ENCODE measurements at regions not wholly inside any gene's neighbourhood (a gene's known extent, or its start where the extent isn't known, plus 50 kb on each side); places are given as distances from the start of the nearest gene placed in this dataset.
"Not testable (repeated sequence)": the region's sequence is repeated elsewhere in the genome, so short reads cannot be mapped to it uniquely, and the experiment has no call there.

DNA sequence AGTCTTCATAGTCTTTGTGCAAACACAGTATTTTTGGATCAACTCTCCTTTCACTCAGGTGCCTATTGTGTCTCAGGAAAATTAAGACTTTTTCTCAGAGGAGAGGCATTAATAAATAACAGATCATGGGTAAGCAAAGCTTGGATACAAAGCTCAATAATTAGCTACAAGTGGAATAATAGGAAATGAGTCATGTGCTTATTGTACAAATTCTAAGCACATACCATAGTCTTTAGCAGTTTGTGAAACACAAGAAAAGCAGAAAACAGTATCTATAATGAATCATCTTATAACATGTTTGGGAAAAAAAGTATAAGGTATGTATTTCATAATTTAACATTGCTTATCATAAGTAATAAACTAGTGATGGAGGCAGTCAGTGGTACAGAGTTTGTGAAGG, 477.0 kb downstream of the CDH10 start:
- H3K27me3 ChIP-seq (ENCODE audit: control insufficient read depth, insufficient read depth, low read length): no peaks in the 10 kb centered on the region
- no peaks in the 10 kb centered on the region for H3K36me3 ChIP-seq (ENCODE audit: control insufficient read depth, insufficient read depth, low read length)
- H3K4me1 ChIP-seq (ENCODE audit: control insufficient read depth, insufficient read depth, low read length): no peaks in the 10 kb centered on the region
- no peak for DNase-seq
- no peak overlapping the region for H3K27ac ChIP-seq (ENCODE audit: low read length)
- H3K9me3 ChIP-seq (replicated peaks; ENCODE audit: control insufficient read depth, low read depth, low read length): no peaks in the 10 kb centered on the region
- H3K4me3 ChIP-seq (ENCODE audit: low read length): no peak overlapping the region

GRCh38 chr5:24170026-24170425, 474.8 kb downstream of the CDH10 start:
- Histone ChIP-seq H3K9me3 (replicated peaks; ENCODE audit: control insufficient read depth, low read depth, low read length) (no peaks in the 10 kb centered on the region), H3K27me3 (ENCODE audit: control insufficient read depth, insufficient read depth, low read length) (no peaks in the 10 kb centered on the region), H3K4me3 (ENCODE audit: low read length) (no peak overlapping the region), H3K4me1 (ENCODE audit: control insufficient read depth, insufficient read depth, low read length) (no peaks in the 10 kb centered on the region), H3K27ac (ENCODE audit: low read length) (no peak overlapping the region), H3K36me3 (ENCODE audit: control insufficient read depth, insufficient read depth, low read length) (no peaks in the 10 kb centered on the region)
- 96% methylated on average over 13 of the region's 16 CpGs for WGBS (ENCODE audit: insufficient coverage)
- DNase-seq: no peak

GRCh38 chr5:24170930-24171329, 473.8 kb downstream of the CDH10 start:
- 100% methylated on average over 1 of the region's 2 CpGs for WGBS (ENCODE audit: insufficient coverage)
- not testable (repeated sequence) for DNase-seq

GRCh38 chr5:24177821-24178220, 467.0 kb downstream of the CDH10 start:
- DNase-seq: peak; percentile 32
- WGBS (ENCODE audit: insufficient coverage): 56% methylated on average over 2 of the region's 4 CpGs
- Histone ChIP-seq H3K27ac (ENCODE audit: low read length) (no peak overlapping the region), H3K9me3 (replicated peaks; ENCODE audit: control insufficient read depth, low read depth, low read length) (no peaks in the 10 kb centered on the region), H3K4me1 (ENCODE audit: control insufficient read depth, insufficient read depth, low read length) (no peaks in the 10 kb centered on the region), H3K4me3 (ENCODE audit: low read length) (no peak overlapping the region), H3K36me3 (ENCODE audit: control insufficient read depth, insufficient read depth, low read length) (no peaks in the 10 kb centered on the region), H3K27me3 (ENCODE audit: control insufficient read depth, insufficient read depth, low read length) (no peaks in the 10 kb centered on the region)

More at GRCh38 chr5:24170930-24171329, 473.8 kb downstream of the CDH10 start:
- H3K27me3 ChIP-seq (ENCODE audit: control insufficient read depth, insufficient read depth, low read length); H3K4me3 ChIP-seq (ENCODE audit: low read length); H3K4me1 ChIP-seq (ENCODE audit: control insufficient read depth, insufficient read depth, low read length); H3K27ac ChIP-seq (ENCODE audit: low read length); H3K9me3 ChIP-seq (replicated peaks; ENCODE audit: control insufficient read depth, low read depth, low read length); H3K36me3 ChIP-seq (ENCODE audit: control insufficient read depth, insufficient read depth, low read length): not testable (repeated sequence)

GRCh38 chr5:24183981-24184380, 460.8 kb downstream of the CDH10 start:
- DNase-seq: no peak
- WGBS (ENCODE audit: insufficient coverage): no CpG with 5 or more reads among the region's 2 CpGs
- H3K27ac ChIP-seq (ENCODE audit: low read length): no peak overlapping the region
- no peaks in the 10 kb centered on the region for H3K4me1 ChIP-seq (ENCODE audit: control insufficient read depth, insufficient read depth, low read length)
- no peaks in the 10 kb centered on the region for H3K27me3 ChIP-seq (ENCODE audit: control insufficient read depth, insufficient read depth, low read length)
- H3K4me3 ChIP-seq (ENCODE audit: low read length): no peak overlapping the region
- H3K36me3 ChIP-seq (ENCODE audit: control insufficient read depth, insufficient read depth, low read length): no peaks in the 10 kb centered on the region
- no peaks in the 10 kb centered on the region for H3K9me3 ChIP-seq (replicated peaks; ENCODE audit: control insufficient read depth, low read depth, low read length)

DNA sequence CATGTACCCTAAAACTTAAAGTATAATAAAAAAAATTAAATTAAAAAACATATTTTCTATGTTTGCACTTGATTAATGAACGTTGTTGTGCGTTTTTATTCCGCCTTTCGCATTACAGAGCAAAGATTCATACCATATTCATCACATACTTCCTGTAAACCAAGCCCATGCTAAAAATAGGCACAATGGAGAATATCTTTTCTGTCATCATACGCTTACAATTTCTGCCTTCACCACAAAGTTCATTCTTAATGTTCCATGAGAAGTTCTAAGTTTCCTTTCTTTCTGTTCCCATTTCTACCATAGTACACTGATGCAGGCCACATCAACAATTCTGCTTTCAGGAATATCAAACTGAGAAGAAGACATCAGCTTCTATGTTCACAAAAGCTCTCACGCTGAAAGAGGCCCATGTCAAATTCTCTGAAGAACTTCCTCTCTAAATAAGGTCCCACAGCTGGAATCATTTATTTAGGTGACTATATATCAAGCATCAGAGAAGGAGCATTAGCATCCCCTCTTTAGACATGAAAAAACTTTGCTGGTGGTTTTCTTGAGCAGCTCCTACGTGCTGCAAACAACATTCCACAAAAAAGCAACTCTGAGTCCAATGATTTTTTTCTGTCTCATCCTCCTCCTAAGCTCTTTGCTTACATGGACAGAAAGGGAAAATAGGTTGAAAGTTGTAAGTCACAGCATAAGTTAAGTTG, 456.4 kb downstream of the CDH10 start:
- H3K27me3 ChIP-seq (ENCODE audit: control insufficient read depth, insufficient read depth, low read length): no peaks in the 10 kb centered on the region

DNA sequence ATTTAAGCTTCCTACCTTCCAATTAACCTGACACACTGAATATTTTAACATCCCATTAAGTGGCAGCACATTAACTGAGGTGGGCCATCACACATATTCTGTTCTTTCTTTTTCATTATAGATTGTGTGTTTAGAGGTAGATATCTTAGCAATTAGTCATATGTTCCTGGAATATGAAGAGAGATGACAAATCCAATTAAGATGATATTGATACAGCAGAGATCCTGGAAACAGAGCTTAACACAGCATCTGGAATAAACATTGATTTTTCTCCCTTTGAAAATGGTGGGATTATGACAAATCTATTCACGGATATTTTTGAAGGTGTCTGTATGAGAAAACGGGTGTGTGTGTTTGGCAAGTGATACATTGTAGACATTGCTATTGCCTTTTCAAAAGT, 448.0 kb downstream of the CDH10 start:
- no peaks in the 10 kb centered on the region for H3K4me1 ChIP-seq (ENCODE audit: control insufficient read depth, insufficient read depth, low read length)
- no peak for DNase-seq
- no peaks in the 10 kb centered on the region for H3K36me3 ChIP-seq (ENCODE audit: control insufficient read depth, insufficient read depth, low read length)
- no CpG with 5 or more reads among the region's 2 CpGs for WGBS (ENCODE audit: insufficient coverage)
- H3K27ac ChIP-seq (ENCODE audit: low read length): no peak overlapping the region
- no peak overlapping the region for H3K4me3 ChIP-seq (ENCODE audit: low read length)
- H3K27me3 ChIP-seq (ENCODE audit: control insufficient read depth, insufficient read depth, low read length): no peaks in the 10 kb centered on the region
- H3K9me3 ChIP-seq (replicated peaks; ENCODE audit: control insufficient read depth, low read depth, low read length): no peaks in the 10 kb centered on the region

More for the DNA sequence above, 456.4 kb downstream of the CDH10 start:
- Histone ChIP-seq H3K4me1 (ENCODE audit: control insufficient read depth, insufficient read depth, low read length) (no peaks in the 10 kb centered on the region), H3K4me3 (ENCODE audit: low read length) (no peak overlapping the region), H3K9me3 (replicated peaks; ENCODE audit: control insufficient read depth, low read depth, low read length) (no peaks in the 10 kb centered on the region), H3K36me3 (ENCODE audit: control insufficient read depth, insufficient read depth, low read length) (no peaks in the 10 kb centered on the region), H3K27ac (ENCODE audit: low read length) (no peak overlapping the region)
- 86% methylated on average over 1 of the region's 7 CpGs for WGBS (ENCODE audit: insufficient coverage)
- no peak for DNase-seq

DNA sequence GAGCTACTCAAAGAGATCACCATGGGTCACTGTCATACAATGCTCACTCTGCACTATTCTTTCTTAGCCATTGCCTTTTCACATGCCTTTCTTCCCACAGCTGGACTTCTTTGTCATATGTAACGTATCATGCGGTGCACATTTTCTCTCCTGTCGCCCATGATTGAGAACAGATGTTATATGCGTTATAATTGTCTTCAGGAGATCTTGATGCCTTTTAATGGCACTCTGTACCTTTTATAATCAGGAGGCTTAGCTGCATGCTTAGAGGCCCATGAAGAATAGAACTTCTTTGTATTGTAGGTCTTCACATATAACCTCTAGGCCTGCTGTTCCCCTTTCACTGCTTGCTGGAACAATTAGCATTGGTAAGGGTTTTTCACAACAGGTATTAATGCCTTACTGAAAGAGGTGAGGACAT, 436.1 kb downstream of the CDH10 start:
- H3K4me3 ChIP-seq (ENCODE audit: low read length): no peak overlapping the region
- no peaks in the 10 kb centered on the region for H3K9me3 ChIP-seq (replicated peaks; ENCODE audit: control insufficient read depth, low read depth, low read length)
- no peak for DNase-seq
- no peaks in the 10 kb centered on the region for H3K4me1 ChIP-seq (ENCODE audit: control insufficient read depth, insufficient read depth, low read length)
- H3K27ac ChIP-seq (ENCODE audit: low read length): no peak overlapping the region
- H3K27me3 ChIP-seq (ENCODE audit: control insufficient read depth, insufficient read depth, low read length): no peaks in the 10 kb centered on the region
- no peaks in the 10 kb centered on the region for H3K36me3 ChIP-seq (ENCODE audit: control insufficient read depth, insufficient read depth, low read length)
- no CpG with 5 or more reads among the region's 4 CpGs for WGBS (ENCODE audit: insufficient coverage)

- Histone ChIP-seq H3K4me1 (ENCODE audit: control insufficient read depth, insufficient read depth, low read length) (no peaks in the 10 kb centered on the region), H3K9me3 (replicated peaks; ENCODE audit: control insufficient read depth, low read depth, low read length) (no peaks in the 10 kb centered on the region), H3K27me3 (ENCODE audit: control insufficient read depth, insufficient read depth, low read length) (no peaks in the 10 kb centered on the region), H3K4me3 (ENCODE audit: low read length) (no peak overlapping the region), H3K36me3 (ENCODE audit: control insufficient read depth, insufficient read depth, low read length) (no peaks in the 10 kb centered on the region), H3K27ac (ENCODE audit: low read length) (no peak overlapping the region)
- no CpG with 5 or more reads among the region's 3 CpGs for WGBS (ENCODE audit: insufficient coverage)
- DNase-seq: no peak
Observed at GRCh38 chr5:24215114-24215513, 429.7 kb downstream of the CDH10 start.

DNA sequence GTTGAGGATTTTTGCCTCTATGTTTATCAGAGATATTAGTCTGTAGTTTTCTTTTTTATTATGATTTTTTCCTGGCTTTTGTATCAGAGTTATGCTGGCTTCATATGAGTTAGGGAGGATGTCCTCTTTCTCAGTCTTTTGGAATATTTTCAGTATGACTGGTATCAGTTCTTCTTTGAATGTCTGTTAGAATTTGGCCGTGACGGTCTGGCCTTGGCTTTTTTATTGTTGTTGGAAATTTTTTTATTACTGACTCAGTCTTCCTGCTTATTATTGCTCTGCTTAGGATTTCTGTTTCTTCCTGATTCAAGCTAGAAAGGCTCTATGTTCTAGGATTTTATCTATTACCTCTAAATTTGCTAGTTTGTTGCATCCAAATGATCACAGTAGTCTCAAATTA, 421.9 kb downstream of the CDH10 start:
- no peaks in the 10 kb centered on the region for H3K36me3 ChIP-seq (ENCODE audit: control insufficient read depth, insufficient read depth, low read length)
- DNase-seq: peak; percentile 7
- peaks cover 5% of the 10 kb centered on the region for H3K9me3 ChIP-seq (replicated peaks; ENCODE audit: control insufficient read depth, low read depth, low read length)
- no peak overlapping the region for H3K4me3 ChIP-seq (ENCODE audit: low read length)
- H3K4me1 ChIP-seq (ENCODE audit: control insufficient read depth, insufficient read depth, low read length): no peaks in the 10 kb centered on the region
- H3K27me3 ChIP-seq (ENCODE audit: control insufficient read depth, insufficient read depth, low read length): no peaks in the 10 kb centered on the region
- WGBS (ENCODE audit: insufficient coverage): no CpG with 5 or more reads among the region's 2 CpGs
- H3K27ac ChIP-seq (ENCODE audit: low read length): no peak overlapping the region

- Histone ChIP-seq H3K4me1 (ENCODE audit: control insufficient read depth, insufficient read depth, low read length) (no peaks in the 10 kb centered on the region), H3K36me3 (ENCODE audit: control insufficient read depth, insufficient read depth, low read length) (no peaks in the 10 kb centered on the region), H3K27ac (ENCODE audit: low read length) (no peak overlapping the region), H3K9me3 (replicated peaks; ENCODE audit: control insufficient read depth, low read depth, low read length) (peaks cover 5% of the 10 kb centered on the region), H3K27me3 (ENCODE audit: control insufficient read depth, insufficient read depth, low read length) (no peaks in the 10 kb centered on the region), H3K4me3 (ENCODE audit: low read length) (no peak overlapping the region)
- DNase-seq: no peak
Observed at GRCh38 chr5:24225051-24225450, 419.7 kb downstream of the CDH10 start.

Data from muscle of leg (tissue), 3 donors.